ENCODE measurements at regions not wholly inside any gene's neighbourhood (a gene's known extent, or its start where the extent isn't known, plus 50 kb on each side); places are given as distances from the start of the nearest gene placed in this dataset.
"Not testable (repeated sequence)": the region's sequence is repeated elsewhere in the genome, so short reads cannot be mapped to it uniquely, and the experiment has no call there.

DNA sequence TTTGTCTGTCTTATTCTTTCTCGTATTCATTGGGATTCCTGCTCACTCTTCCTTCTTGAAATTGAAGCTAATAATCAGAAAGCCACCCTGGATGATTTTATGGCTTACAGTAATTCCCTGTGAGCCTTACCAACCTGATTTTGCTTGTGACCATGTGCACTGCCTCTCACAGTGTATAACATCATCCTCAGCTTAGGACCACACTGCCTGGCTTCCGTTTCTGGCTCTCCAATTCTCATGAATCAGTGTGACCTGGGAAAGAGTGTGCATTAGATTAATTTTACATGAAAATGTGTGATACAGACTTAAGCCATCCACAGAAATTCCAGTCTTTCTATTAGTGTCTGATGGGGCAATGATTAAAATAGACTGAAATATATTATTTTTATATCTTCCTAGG lies 126.8 kb upstream of the DMRT1 start:
- DNase-seq (ENCODE audit: low read depth), result no peak

DNA sequence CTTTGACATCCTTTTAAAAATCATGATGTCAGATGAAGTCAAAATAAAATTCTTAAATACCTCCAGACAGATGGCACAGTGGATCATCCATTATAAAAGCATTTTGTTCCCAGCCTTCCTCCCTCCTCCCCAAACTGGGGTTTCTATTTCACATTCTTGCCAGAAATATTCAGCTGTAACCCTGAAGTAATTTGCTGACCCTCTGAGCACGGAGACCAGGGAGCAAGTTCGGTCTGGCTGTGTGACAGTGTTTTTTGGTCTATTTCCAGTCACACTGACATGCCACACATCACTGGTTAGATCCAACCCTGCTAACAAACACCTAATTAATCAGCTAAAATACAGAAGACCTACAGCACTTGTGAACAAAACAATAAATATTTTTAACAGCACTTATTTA lies 126.2 kb upstream of the DMRT1 start:
- no peak for DNase-seq (ENCODE audit: low read depth)

DNA sequence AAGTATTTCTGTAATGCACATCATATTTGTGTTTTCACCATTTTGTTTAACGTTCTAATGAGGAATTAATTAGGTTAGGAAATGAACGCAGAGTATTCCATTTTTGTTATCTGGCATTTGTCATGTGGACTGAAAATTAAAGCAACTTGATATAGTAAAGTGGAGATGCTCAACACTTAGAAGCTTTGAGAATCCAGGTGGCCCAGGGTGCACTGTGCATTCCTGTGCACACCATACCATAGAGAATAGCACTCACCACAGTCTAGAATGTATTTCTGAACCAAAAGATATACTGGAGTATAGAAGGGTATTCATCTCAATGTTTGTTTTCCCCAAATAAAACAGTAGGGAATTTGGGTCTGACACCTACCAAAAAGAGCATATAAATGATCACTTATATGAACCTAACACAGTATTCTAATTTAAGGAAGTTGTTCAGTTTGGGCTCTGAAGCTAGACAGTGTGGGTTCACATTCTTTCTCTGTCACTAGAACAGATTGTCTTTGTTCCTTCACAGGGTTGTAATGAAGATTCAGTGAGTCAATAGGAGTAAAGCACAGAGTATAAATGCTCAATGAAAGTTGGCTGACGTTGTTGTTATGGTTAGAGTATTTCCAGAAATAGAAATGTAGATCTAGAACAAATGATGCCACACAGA lies 125.6 kb upstream of the DMRT1 start:
- no peak for DNase-seq (ENCODE audit: low read depth)

DNA sequence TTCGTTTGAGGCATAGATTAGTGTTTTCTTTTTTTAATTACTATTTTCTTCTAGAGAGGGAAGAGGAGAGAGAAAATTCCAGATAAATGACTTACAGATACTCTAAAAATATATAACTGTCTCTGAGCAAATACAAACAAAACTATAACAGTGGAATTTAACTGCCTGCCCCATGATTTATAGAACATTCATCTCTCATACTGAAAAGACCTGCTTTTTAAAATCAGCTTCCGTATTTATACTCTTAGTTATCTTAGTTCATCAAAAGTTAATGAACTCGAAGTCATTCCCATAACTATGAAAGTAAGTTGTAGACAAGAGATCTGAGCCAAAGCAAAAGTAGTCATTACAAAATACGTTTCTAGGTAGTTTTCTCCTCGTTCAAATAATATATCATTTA lies 123.8 kb upstream of the DMRT1 start:
- no peak for DNase-seq (ENCODE audit: low read depth)

DNA sequence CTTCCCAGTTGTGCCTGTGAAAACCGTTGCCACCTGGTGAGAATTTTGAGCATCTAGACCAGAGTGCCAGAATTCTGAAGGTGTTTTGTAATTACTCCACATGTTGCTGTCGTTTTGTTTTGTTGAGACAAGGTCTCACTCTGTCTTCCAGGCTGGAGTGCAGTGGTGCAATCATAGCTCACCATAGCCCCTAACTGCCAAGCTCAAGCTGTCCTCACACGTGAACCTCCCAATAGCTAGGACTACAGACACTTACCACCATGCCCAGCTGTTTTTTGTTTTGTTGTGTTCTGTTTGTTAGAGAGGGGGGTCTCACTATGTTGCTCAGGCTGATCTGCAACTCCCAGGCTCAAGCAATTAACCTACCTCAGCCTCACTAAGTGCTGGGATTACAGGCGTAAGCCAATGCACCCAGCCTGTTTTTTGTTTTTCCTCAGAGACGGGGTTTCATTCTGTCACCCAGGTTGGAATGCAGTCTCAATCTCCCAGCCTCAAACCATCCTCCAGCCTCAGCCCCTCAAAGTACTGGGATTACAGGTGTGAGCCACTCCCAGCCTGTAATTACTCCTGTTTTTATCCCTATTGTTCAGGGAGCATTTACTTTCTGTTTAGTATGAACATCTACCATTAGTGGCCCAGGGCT lies 121.1 kb upstream of the DMRT1 start:
- no peak for DNase-seq (ENCODE audit: low read depth)

DNA sequence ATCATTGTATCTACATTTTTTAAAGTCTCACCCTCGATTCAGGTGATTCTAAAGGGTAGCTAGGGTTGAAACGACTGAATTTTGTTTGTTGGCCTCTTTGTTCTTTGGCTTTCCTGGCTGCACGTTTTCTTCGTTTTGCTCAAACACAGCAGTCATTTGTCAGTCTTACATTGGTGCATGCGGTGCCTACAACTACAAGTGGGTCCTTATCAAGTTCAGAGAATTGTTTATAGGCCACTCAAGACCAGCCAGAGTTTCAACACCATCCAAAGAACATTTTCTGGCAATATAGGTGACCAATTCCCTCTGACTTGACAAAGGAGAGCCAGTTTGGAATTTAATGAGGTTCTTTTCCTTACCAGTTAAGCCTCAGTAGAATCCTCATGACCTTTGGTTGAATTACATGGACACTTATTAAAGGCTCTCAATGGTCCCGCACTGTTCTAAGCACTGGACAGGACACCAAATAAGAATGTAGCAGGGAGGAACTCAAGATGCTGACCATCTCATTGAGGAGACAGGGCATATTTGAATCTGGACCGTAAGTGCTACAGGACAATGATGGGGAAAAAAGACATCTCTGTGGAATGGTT lies 119.0 kb upstream of the DMRT1 start:
- no peak for DNase-seq (ENCODE audit: low read depth)

DNA sequence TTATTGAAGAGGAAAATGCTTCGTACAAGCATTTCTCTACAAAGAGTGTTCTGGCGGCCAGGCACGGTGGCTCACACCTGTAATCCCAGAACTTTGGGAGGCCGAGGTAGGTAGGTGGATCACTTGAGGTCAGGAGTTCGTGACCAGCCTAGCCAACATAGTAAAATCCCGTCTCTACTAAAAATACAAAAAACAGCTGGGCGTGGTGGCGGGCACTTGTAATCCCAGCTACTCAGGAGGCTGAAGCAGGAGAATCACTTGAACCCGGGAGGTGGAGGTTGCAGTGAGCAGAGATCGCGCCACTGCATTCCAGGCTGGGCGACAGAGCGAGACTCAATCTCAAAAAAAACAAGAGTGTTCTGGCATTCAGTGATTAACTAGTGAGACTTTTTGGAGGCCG lies 117.0 kb upstream of the DMRT1 start:
- not testable (repeated sequence) for DNase-seq (ENCODE audit: low read depth)

DNA sequence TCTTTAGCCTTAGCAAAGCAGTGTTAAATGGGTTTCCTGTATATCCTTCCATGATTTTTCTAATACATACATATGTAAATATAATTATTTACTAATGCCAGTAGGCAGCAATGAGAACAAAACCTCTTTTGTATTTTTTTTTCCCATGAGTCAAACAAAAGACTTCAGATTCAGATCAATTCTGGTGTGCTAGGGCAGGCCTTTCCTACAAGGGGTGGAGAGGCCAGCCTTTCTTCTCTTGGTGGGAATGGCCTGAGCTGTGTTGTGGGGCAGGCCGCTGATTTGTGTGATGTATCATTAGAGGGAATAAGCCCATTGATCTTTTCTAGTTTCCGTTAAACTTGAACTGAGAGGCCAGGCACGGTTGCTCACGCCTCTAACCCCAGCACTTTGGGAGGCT lies 115.5 kb upstream of the DMRT1 start:
- DNase-seq (ENCODE audit: low read depth), result no peak

DNA sequence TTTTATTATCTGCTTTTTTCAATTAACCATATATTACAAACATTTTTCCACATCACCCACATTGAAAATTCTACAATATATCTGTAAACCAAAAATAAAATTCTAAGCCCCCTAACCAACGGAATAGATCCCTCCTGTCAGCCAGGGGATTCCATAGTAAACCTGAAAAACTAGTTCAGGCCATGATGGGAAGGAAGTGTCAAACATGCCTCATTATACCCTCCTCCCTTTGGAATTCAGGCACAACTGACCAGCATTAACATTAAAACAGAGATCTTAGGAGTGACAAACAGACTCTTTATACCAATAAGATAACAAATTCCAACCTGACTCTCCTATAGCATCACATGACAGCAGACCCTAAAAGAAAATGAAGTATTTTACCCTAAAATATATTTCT lies 113.7 kb upstream of the DMRT1 start:
- DNase-seq (ENCODE audit: low read depth), result no peak

DNA sequence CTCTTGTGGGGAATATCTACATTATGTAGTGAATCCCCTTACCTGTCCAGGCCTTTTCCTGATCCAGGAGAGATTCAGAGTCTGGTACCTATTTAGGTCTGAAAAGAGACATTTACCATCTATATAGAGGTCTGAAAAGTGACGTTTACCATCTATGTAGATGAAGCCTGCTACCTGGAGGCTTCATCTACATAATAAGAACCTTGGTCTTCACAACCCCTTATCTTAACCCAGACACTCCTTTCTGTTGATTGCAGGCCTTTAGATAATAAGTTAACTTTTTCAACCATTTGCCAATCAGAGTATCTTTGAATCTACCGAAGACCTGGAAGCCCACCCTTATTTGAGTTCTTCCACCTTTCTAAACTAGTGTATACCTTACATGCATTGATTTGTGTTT lies 113.0 kb upstream of the DMRT1 start:
- no peak for DNase-seq (ENCODE audit: low read depth)

DNA sequence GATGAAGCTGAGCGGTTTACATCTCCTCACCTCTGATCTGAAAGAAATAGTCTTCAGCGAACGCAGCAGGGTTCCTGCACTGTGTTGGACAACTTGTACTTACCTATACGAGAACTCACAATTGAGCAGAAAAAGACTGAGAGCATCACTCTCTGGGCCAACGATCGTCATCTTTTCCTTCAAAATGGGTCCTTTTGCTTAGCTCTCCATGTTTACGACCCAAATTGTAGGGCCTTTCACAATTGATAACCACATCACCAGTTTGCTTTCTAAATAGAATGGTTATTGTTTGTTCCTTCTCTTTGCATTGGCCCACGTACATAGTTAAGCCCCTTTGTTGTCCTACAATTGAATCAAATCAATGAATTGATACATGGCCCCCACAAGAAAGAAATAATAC lies 110.0 kb upstream of the DMRT1 start:
- no peak for DNase-seq (ENCODE audit: low read depth)

DNA sequence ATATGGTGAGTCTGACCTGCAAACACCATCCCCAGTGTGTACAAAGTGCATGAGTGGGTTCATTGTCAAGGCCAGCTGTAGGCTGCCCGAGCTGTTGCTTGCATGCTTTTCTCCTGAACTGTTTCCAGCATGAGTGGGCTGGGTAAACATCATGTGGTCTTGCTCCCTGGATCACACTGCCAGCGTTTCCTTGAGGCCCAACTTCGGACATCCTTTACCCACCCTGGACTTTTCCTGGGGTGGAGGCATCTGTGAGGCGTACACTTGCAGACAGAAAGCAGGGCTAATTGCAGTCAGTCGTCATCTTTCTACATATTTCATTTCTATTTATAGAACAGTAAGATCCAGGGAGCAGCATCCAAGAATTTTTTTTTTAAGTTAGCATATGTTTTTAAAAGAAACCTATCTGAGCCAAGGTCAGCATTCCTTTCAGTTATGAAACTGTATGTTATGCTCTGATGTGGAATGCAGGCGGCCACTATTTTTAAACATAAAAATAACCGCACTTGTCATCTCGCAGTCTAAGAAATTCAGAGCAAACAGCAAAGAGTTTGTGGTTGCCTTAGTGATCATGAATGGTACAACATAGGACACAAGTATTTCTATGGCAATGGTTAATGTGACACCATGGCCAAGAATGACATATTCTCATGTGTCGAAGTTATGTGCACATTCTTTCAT lies 106.5 kb upstream of the DMRT1 start:
- DNase-seq (ENCODE audit: low read depth), result no peak

DNA sequence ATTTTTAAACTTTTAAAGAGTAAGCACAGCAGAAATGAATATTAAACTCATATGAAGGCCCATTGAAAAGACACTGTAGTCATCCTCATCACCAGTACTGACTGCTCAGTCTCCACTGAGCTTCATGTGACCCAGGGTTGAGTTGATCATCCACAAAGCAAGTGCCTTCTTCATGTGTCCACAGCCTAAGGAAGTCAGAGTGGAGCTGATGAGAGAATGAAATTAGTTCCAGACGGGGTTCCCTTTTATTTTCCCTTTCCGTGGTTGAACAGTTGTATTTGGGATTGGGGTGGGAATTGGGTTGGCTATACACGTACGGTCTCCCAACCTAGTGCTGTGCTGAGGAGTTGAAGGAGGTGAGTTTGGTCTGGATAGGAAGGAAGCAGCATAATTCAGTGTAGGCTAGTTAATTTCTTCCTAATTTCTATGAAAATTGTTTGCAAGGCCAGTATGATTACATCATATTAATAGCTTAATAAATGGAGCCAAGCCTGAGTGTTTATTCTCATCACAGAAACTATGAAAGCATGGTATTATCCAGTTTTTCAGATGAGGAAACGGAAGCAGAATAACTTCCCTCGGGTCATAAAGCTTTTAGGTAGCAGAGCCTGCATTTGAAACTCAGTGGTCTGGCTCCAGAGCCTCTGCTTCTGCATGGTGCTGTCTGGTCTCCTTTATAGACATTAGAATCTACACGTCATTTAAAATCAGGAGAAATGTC lies 103.9 kb upstream of the DMRT1 start:
- no peak for DNase-seq (ENCODE audit: low read depth)

DNA sequence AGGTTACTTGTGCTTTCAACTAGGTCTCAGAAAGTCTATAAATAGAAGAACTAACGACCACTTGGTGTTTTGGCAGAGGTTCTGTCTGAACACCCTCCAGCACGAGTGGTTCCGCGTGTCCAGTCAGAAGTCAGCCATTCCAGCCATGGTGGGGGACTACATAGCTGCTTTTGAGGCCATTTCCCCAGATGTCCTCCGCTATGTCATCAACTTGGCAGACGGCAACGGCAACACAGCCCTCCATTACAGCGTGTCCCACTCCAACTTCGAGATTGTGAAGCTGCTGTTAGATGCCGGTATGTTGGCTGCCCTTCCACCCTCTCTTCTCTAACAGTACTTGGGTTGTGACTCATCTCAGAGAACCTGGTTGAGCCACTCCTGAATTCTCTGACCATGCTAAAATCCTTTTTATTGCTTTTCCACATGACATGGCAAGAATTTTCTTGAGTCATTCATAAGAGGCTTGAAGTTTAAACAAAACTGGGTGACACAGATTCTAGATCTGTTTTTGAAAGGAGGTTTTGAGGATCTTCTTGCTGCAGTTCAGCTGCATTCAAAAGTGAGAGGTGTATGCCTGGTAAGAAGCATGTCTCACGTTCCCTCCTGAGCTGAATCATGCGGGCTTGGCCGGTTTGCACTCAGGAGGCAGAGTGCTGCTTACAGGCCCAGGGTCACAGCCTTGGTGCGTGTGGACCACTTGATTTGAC lies 103.1 kb upstream of the DMRT1 start:
- DNase-seq (ENCODE audit: low read depth), result no peak

DNA sequence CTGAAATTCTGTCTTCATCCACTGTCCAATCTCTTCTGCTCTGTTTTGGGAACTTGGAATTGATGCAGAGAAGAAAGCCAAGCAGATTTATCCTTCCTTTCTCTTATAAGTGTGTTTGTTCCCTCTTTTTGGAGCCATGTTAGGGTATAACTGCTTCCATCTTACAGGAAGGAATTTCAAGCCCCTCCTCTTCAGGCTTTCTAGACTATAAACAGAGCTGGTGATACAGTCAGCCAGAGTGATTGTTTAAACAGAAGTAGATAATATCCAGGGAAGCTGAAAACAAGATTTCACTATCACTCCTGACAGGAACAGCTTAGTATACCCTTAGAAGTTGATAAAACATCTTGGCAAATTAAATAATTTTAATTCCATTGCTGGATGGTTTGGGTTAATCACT lies 102.1 kb upstream of the DMRT1 start:
- no peak for DNase-seq (ENCODE audit: low read depth)

DNA sequence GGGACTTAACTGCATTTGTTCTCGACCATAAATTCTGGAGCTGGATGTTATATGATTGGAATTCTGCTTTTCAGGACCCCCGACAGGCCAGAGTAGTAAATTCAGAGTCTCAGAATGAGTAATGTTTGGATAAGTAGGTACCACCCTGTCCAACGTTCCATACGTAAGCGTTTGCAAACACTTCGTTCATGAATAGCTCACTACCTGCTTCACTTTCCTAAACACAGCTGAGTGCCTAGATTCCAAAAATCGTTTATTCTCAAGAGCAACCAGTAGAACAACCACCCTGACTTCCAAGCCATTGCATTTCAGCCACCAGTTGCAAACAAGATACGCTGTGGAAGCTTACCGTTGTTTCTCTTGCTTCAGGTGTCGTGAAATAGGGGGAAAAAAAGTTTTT lies 101.3 kb upstream of the DMRT1 start:
- no peak for DNase-seq (ENCODE audit: low read depth)

DNA sequence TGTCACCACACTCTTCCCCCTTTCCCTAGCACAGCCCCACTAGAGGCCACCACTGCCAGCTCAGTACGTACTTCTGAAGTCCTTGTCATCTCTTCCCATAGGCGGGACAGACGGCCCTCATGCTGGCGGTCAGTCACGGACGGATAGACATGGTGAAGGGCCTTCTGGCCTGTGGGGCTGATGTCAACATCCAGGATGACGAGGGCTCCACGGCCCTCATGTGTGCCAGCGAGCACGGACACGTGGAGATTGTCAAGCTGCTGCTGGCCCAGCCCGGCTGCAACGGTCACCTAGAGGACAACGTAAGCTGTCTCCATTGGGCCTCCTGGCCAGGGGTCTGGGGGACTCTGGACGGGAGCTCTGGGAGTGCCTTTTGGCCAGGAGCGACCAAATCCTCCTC lies 99.4 kb upstream of the DMRT1 start:
- no peak for DNase-seq (ENCODE audit: low read depth)

DNA sequence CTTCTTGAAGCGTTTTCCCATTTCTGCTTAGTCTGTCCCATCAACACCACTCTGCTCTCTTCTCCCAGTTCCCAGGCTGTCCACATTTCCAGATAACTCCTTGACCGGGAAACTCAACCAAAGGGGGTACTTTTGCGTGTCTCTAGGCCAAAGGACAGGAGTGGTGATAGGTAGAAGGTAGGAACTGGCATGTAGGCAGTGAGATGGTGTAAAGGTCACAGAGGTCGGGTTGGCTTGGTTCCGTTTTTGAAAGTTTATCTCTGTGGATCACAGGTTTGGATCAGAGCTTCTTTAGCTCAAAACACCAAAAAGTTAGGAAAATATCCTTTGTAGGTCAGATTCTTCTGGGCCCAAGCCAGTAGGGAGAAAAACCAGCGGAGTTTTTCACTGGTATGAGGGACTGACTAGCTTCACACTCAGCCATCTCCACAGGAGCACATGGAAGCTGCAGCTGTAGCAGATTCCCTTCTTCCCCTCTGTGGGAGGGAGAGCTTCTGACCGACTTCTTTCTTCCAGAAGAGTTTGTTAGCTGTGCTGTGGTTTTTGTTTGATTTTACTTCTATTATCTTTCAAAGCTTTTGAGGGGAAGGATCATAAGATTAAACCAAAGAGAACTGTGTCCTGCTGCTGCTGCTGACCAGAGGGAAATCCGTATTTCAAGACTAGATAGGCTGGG lies 98.4 kb upstream of the DMRT1 start:
- no peak for DNase-seq (ENCODE audit: low read depth)

DNA sequence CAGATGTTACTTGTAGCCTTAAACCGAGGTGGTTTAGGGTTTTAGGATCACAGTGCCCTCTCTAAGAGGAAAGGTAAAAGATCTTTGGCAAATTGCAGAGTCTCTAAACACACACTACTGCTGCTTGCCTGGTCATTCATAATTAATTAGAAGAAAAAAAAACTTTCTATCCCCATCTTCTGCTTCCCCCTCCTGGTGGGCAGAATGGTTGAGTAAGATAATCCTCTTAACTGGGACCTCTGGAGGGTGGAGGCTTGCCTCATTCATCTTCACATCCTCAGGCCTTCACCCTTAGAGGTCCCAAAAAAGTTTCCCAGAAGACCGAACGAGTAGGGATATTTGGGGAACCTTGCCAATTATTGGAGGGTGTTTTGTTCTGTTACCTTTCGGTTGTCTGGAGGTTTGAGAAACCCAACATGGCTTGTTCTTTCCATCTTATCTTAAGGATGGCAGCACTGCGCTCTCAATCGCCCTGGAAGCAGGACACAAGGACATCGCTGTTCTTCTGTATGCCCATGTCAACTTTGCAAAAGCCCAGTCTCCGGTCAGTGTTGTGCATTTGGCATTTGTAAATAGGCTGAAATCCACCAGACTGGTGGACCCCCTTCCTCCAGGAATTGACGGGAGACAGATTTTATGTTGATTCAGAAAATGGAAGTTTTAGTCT lies 97.3 kb upstream of the DMRT1 start:
- DNase-seq (ENCODE audit: low read depth), result no peak

DNA sequence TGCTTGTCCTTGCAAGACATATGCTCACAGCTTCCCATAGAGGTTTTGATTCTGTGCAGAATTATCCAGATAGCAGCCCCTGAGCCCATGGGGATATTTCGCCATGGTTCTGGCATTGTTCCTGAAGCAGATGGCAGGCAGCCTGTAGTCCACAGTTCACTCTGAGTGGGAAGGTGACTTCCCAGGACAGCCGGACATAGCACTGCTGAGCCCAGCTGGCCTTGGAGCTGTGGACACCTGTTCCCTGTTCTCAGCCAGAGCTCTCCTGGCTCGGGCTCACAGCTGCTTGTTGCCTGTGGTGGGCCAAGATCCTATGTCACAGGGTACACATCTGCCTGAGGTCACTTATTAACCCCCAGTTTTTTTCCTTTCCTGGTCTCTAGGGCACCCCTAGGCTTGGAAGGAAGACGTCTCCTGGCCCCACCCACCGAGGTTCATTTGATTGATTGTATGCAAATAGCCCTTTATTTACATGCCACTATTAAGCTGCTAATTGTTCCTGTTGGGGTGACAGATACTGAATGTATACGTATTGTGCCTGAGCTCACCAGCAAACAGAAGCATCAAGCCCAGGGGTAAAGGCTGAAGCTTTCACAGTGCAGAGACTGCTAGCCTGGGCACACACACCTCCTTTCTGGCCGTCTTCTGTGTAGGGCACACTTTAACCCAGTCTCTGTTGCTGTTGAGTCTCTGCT lies 96.6 kb upstream of the DMRT1 start:
- DNase-seq (ENCODE audit: low read depth), result no peak

All from activated T-cell treated with anti-CD3 and anti-CD28 coated beads for 48 hours (primary cell).